Loucy (cell line): ENCODE measurements at regions not wholly inside any gene's neighbourhood (a gene's known extent, or its start where the extent isn't known, plus 50 kb on each side); places are given as distances from the start of the nearest gene placed in this dataset.

Source experiments
- CTCF ChIP-seq: fragments of 200-600 bp; sonication (generic); conservative IDR thresholded peaks from 2 replicates; pipeline ENCODE4 v1.5.1; 2014; ENCODE audit warnings: mild to moderate bottlenecking, antibody characterized with exemption, low read length
- EZH2phosphoT487 ChIP-seq: fragments of 200-600 bp; IDR thresholded peaks from 2 replicates; pipeline ENCODE4 v1.6.1; 2018; ENCODE audit warnings: antibody characterized with exemption, mild to moderate bottlenecking, moderate library complexity, borderline replicate concordance

- TF ChIP-seq EZH2phosphoT487 (no peak), CTCF (no peak)
These were observed 103.6 kb upstream of the ZNF536 start for GRCh38 chr19:30268601-30269000.
